SK-N-SH treated with all-trans-retinoic acid at 6 μM for 48 hours (cell line): ENCODE measurements at regions not wholly inside any gene's neighbourhood (a gene's known extent, or its start where the extent isn't known, plus 50 kb on each side); places are given as distances from the start of the nearest gene placed in this dataset.

Experiments used
- ARNTL ChIP-seq: fragments of 450-650 bp; formaldehyde crosslinking; IDR thresholded peaks from 2 replicates; pipeline ENCODE4 v1.5.0; 2020; ENCODE audit warnings: low read depth, mild to moderate bottlenecking, moderate library complexity, borderline replicate concordance
- CSDC2 ChIP-seq: fragments of 250-450 bp; sonication (Bioruptor Pico); IDR thresholded peaks from 2 replicates; pipeline ENCODE4 v1.5.0; 2020; ENCODE audit warnings: mild to moderate bottlenecking, moderate library complexity
- OSR1 ChIP-seq: fragments of 250-450 bp; sonication (Bioruptor Pico); IDR thresholded peaks from 2 replicates; pipeline ENCODE4 v1.8.0; 2022; ENCODE audit warnings: moderate library complexity, mild to moderate bottlenecking, inconsistent platforms
- POU6F1 ChIP-seq: fragments of 250-450 bp; sonication (Bioruptor Pico); IDR thresholded peaks from 2 replicates; pipeline ENCODE4 v1.8.0; 2021; ENCODE audit warnings: low read depth, mild to moderate bottlenecking, moderate library complexity, borderline replicate concordance
- PPARA ChIP-seq: fragments of 250-450 bp; sonication (Bioruptor Pico); IDR thresholded peaks from 2 replicates; pipeline ENCODE4 v1.5.0; 2020; ENCODE audit warnings: mild to moderate bottlenecking, borderline replicate concordance
- RARB ChIP-seq: fragments of 250-450 bp; sonication (Bioruptor Pico); IDR thresholded peaks from 2 replicates; pipeline ENCODE4 v1.8.0; 2021; ENCODE audit warnings: mild to moderate bottlenecking, moderate library complexity
- TCF4 ChIP-seq: fragments of 250-450 bp; sonication (Bioruptor Pico); IDR thresholded peaks from 2 replicates; pipeline ENCODE4 v1.8.0; 2021; ENCODE audit warnings: mild to moderate bottlenecking, moderate library complexity, borderline replicate concordance
- ZFP3 ChIP-seq: fragments of 250-450 bp; sonication (Bioruptor Pico); IDR thresholded peaks from 2 replicates; pipeline ENCODE4 v1.5.0; 2020; ENCODE audit warnings: mild to moderate bottlenecking, moderate library complexity
- ZFP30 ChIP-seq: fragments of 450-650 bp; formaldehyde crosslinking; IDR thresholded peaks from 2 replicates; pipeline ENCODE4 v1.5.0; 2022; ENCODE audit warnings: mild to moderate bottlenecking, moderate library complexity
- ZNF565 ChIP-seq: fragments of 450-650 bp; formaldehyde crosslinking; conservative IDR thresholded peaks from 2 replicates; pipeline ENCODE4 v1.5.0; 2020; ENCODE audit warnings: low read depth, mild to moderate bottlenecking, moderate library complexity
- ZNF70 ChIP-seq: fragments of 450-650 bp; formaldehyde crosslinking; IDR thresholded peaks from 2 replicates; pipeline ENCODE4 v1.5.0; 2020; ENCODE audit warnings: mild to moderate bottlenecking, moderate library complexity
- TF ChIP-seq, protein P1 (sequence below): fragments of 250-450 bp; sonication (Bioruptor Pico); IDR thresholded peaks from 2 replicates; pipeline ENCODE4 v1.8.0; 2020; ENCODE audit warnings: mild to moderate bottlenecking, moderate library complexity, borderline replicate concordance
- TF ChIP-seq, protein P2 (sequence below): fragments of 250-450 bp; sonication (Bioruptor Pico); IDR thresholded peaks from 2 replicates; pipeline ENCODE4 v1.5.1; 2020; ENCODE audit warnings: low read depth, mild to moderate bottlenecking, moderate library complexity

DNA sequence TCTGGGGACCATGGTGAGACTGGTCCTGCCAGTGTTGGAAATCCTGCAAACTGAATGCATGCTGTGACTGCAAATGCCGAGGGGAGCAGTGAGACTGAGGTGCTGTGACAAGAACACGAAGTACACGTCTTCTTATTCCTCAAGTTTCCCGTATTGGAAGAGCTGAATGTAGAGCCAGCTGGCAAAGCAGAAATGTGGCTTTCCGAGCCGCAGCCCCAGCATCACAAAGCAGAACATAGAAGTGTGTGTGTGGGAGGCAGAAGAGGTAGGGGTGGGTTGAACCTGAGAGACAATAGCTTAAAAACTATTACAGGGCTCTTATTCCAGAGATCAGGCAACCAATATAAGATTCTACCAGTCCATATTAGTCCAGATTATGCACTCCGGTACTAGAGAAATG is 98.8 kb downstream of the CARTPT start:
- TF ChIP-seq, protein P1, sequence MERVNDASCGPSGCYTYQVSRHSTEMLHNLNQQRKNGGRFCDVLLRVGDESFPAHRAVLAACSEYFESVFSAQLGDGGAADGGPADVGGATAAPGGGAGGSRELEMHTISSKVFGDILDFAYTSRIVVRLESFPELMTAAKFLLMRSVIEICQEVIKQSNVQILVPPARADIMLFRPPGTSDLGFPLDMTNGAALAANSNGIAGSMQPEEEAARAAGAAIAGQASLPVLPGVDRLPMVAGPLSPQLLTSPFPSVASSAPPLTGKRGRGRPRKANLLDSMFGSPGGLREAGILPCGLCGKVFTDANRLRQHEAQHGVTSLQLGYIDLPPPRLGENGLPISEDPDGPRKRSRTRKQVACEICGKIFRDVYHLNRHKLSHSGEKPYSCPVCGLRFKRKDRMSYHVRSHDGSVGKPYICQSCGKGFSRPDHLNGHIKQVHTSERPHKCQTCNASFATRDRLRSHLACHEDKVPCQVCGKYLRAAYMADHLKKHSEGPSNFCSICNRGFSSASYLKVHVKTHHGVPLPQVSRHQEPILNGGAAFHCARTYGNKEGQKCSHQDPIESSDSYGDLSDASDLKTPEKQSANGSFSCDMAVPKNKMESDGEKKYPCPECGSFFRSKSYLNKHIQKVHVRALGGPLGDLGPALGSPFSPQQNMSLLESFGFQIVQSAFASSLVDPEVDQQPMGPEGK, result no peak
- TF ChIP-seq ZNF565 (CRISPR knock-in tag) (no peak), RARB (CRISPR knock-in tag) (no peak), ZNF70 (CRISPR knock-in tag) (no peak), ARNTL (no peak), ZFP30 (no peak), CSDC2 (CRISPR knock-in tag) (no peak), POU6F1 (CRISPR knock-in tag) (no peak), PPARA (CRISPR knock-in tag) (no peak), ZFP3 (CRISPR knock-in tag) (no peak), TCF4 (CRISPR knock-in tag) (no peak), OSR1 (no peak)
- TF ChIP-seq, protein P2, sequence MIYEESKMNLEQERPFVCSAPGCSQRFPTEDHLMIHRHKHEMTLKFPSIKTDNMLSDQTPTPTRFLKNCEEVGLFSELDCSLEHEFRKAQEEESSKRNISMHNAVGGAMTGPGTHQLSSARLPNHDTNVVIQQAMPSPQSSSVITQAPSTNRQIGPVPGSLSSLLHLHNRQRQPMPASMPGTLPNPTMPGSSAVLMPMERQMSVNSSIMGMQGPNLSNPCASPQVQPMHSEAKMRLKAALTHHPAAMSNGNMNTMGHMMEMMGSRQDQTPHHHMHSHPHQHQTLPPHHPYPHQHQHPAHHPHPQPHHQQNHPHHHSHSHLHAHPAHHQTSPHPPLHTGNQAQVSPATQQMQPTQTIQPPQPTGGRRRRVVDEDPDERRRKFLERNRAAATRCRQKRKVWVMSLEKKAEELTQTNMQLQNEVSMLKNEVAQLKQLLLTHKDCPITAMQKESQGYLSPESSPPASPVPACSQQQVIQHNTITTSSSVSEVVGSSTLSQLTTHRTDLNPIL (CRISPR knock-in tag), result no peak
